ENCODE measurements at regions not wholly inside any gene's neighbourhood (a gene's known extent, or its start where the extent isn't known, plus 50 kb on each side); places are given as distances from the start of the nearest gene placed in this dataset.

- no peak for TF ChIP-seq ZNF462 (CRISPR knock-in tag; IDR thresholded peaks at IDR 0.05)
- no peak for TF ChIP-seq POLR2AphosphoS5 (IDR thresholded peaks at IDR 0.05; ENCODE audit: low read depth)
- TF ChIP-seq CTCF (conservative IDR thresholded peaks at IDR 0.05; ENCODE audit: low read depth in 2 of 2) = no peak
- TF ChIP-seq NANOG (IDR thresholded peaks at IDR 0.05; ENCODE audit: borderline replicate concordance) = no peak
- no peak for TF ChIP-seq ZNF114 (CRISPR knock-in tag; IDR thresholded peaks at IDR 0.05)
- TF ChIP-seq STAT1 (IDR thresholded peaks at IDR 0.05; ENCODE audit: unreplicated experiment) = no peak
Measured at GRCh38 chr14:53450871-53451270, 297.7 kb upstream of the DDHD1 start (continued).

GRCh38 chr14:53448682-53449081 lies 295.6 kb upstream of the DDHD1 start:
- no peak overlapping the region for H3K4me3 ChIP-seq
- no peaks in the 10 kb centered on the region; the same call in 1 of the 2 replicates for H3K4me1 ChIP-seq (ENCODE audit: insufficient read depth)
- Mint-ChIP-seq H3K9me3 (no peaks in the 10 kb centered on the region), H3K27ac (no peak overlapping the region), H3K4me1 (peaks cover 12% of the 10 kb centered on the region), H3K36me3 (ENCODE audit: low read depth) (no peaks in the 10 kb centered on the region), H3K27me3 (ENCODE audit: insufficient read depth, low read depth, poor library complexity) (no peaks in the 10 kb centered on the region), H3K4me3 (no peak overlapping the region)
- TF ChIP-seq ETS1 (IDR thresholded peaks at IDR 0.05) = no peak
- no peak for TF ChIP-seq EZH2phosphoT487 (IDR thresholded peaks at IDR 0.05; ENCODE audit: unreplicated experiment)
- no peak for TF ChIP-seq CREB1 (CRISPR knock-in tag; IDR thresholded peaks at IDR 0.05; ENCODE audit: low read depth)
- no peak for TF ChIP-seq ZNF331 (CRISPR knock-in tag; IDR thresholded peaks at IDR 0.05; ENCODE audit: low read depth)
- no peak for TF ChIP-seq EZH2 (IDR thresholded peaks at IDR 0.05; ENCODE audit: low read depth, unreplicated experiment)
- TF ChIP-seq JUNB (IDR thresholded peaks at IDR 0.05; ENCODE audit: unreplicated experiment) = no peak
- TF ChIP-seq NANOG (IDR thresholded peaks at IDR 0.05; ENCODE audit: borderline replicate concordance) = no peak
- no peak for TF ChIP-seq REST (IDR thresholded peaks at IDR 0.05; ENCODE audit: unreplicated experiment)
- TF ChIP-seq STAT1 (IDR thresholded peaks at IDR 0.05; ENCODE audit: unreplicated experiment) = no peak
- ATAC-seq = no peak
- no peak overlapping the region for H2AFZ ChIP-seq
- H3K9me2 ChIP-seq (ENCODE audit: insufficient read depth) = peaks cover 6% of the 10 kb centered on the region; the same call in 1 of the 2 replicates
- no peaks in the 10 kb centered on the region for H3F3A ChIP-seq (replicated peaks; ENCODE audit: low read depth)
- H3K27me3 ChIP-seq (ENCODE audit: insufficient read depth) = no peaks in the 10 kb centered on the region
- no peaks in the 10 kb centered on the region for H4K20me1 ChIP-seq (replicated peaks; ENCODE audit: insufficient read depth)
- DNase-seq (ENCODE audit: low spot score) = no peak
- no peak overlapping the region for H3K27ac ChIP-seq (ENCODE audit: low read depth)
- H3K79me2 ChIP-seq (replicated peaks; ENCODE audit: insufficient read depth) = no peaks in the 10 kb centered on the region
- no peaks in the 10 kb centered on the region for H3K36me3 ChIP-seq (ENCODE audit: insufficient read depth)
- no peak overlapping the region for H3K4me2 ChIP-seq

All from GM23338 (cell line).